HG03135 (cell line): ENCODE measurements at regions not wholly inside any gene's neighbourhood (a gene's known extent, or its start where the extent isn't known, plus 50 kb on each side); places are given as distances from the start of the nearest gene placed in this dataset.
A peak's percentile ranks its signal among the peaks of the same experiment; 100 is the strongest.

ENCODE experiments used
- ATAC-seq: cut with Tn5 transposase; IDR thresholded peaks from one replicate; pipeline ENCODE4 v1.9.1; 2021; ENCODE audit warnings: mild to moderate bottlenecking, moderate library complexity; ENCODE audit not compliant: unreplicated experiment

DNA sequence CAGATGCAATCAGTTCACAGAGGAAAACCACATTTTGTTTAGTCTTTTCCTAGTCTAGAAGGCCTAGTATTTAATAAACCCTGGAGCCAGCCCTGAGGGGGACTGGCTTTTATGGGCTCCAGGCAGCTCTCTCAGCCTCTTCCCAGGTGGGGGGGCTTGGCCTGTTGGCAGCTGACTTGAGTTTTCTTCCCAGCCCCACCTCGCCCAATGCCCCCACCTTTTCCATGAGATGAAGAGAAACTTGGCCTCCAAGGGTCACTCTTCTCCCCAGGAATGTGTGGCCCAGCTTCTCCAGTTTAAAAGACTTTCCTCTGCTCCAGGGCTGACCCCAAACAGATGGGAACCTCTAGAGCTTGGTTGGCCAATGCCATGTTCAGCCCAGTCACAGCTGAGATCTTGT is 196.1 kb downstream of the BMP7 start:
- no peak for ATAC-seq

DNA sequence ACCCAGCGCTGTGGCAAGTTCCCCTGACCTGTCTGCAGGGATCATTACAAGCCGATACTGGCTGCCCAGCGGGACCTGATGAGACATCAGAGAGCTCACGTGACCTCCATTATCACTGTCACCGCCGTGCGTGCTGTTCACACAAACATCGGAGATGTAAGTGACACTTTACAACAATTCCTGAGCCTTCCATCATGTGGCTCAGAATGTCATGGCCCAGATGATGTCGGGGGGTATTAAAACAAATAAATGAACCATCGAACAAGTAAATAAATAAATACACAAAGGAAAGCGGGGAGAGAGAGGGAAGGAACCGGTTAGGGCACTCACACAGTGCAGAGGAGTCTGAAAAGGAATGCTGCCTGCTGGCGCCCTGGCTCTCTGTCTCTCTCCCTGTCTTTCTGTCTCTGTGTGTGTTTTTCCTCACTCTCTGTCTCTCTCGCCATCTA is 195.1 kb downstream of the BMP7 start:
- ATAC-seq, result no peak

DNA sequence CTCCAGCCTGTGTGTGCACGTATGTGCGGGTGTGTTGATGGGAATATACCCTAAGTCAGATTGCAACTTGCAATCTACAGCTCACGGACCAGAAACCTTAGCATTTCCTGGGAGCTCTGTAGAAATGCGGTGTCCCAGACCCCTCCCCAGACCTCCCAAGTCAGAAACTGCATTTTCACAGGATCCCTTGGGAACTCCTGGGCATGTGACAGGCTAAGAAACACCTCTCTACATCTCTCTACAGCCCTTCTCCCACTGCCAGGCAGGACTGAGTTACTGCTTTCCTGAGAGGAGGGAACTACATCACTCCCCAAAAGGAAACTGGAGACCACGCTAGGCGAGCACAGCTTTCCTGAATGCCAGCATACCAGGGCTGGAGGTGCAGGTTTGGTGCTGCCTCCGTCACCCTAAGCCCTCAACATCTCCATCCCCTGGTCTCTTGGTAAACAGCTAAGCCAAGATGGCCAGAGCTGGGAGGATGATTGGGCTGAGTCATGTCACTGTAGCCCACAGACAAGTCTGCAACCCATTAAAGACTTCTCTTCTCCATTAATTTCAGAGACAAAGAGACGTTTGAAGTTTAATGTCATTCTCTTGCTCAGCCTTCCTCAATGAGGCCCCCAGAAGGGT is 194.4 kb downstream of the BMP7 start:
- no peak for ATAC-seq

DNA sequence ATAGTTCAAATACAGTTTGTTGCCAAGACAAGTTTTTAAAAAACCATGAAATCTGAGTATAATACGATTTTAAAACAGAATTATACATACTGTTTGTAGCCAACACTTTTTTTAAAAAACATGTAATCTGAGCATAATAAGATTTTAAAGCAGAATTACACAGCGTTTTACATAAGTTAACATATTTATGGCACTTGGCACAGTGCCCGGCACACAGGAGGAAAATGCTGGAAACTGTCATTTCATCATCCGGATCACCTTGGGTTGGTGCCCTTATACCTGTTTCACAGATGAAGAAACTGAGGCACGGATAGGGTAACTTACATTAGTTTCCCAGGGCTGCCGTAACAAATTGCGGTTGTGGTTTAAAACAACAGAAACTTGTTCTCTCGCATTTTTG is 193.0 kb downstream of the BMP7 start:
- no peak for ATAC-seq

DNA sequence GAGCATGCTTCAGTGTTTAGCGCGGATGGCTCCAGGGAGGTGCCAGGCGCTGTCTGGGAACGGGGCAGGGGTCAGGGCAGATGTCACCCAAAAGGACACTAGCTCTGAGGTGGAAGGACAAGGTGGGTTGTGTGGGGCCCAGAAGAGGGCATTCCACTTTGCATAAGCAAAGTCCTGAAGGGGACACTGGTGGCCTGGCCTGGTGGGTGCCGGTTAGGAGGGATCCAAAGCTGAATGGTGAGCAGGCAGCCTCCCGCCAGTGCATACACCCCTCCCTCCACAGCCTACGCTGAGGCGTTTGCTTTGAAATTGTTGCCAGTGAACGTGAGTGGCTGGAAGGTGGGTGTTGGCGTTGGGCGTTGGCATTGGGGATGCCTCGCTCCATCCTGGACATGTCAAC is 192.1 kb downstream of the BMP7 start:
- no peak for ATAC-seq

DNA sequence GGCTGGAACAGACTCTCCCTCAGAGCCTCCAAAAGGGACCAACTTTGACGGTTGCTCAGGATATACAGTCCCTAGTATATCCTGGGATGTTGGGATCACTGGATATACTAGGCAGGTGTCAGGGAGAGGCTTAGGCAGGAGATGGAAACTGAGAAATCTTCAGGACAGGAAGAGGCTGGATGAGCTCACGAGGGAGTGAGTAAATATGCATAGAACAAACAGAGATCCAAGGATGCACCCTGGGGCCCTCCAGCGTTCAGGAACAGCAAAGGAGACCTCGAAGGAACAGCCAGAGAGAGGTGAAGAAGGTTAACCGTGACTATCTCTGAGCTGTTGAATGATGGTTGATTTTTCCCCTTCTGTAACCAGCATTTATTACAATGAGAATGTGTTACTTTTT is 191.3 kb downstream of the BMP7 start:
- ATAC-seq, result no peak

DNA sequence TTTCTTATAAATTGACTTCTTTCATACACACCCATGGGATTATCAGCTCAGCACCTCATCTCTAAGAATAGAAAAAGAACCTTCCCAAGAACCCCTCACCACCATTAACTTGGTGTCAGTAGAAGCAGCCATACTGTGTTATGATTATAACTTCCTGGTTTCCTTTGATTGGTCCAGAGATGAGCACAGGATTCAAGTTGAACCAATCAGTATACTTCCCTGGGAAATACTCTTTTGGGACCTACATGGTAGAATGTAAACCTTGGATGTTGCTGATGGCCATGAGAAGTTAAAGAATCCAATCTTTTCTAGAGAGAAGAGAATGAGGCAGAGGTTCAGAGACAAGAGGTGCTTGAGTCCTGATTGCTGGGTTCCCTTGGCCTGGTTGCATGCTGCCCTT is 190.8 kb downstream of the BMP7 start:
- no peak for ATAC-seq

DNA sequence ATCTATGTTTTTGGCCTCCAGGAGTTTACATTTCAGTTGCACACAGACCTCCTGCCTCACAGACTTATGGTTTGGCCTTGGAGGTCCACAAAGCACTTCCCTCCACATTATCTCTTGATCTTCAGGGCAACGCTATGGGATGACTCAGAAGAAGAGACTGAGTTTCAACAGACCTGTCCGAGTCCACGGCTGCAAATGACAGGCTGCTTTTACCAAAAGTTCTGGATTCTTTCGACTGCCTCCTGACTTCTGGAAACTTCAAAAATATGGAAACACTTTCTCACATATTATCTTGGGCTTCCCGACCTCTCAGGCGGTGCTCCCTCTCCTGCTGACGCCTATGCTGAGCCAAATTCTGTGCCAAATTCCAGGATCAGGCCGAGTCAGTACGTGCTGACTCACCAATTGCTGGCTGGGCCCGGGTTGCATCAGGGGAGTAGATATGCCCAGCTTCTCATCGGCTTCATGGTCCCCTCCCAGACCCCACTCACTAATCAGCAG is 190.2 kb downstream of the BMP7 start:
- ATAC-seq, result no peak

DNA sequence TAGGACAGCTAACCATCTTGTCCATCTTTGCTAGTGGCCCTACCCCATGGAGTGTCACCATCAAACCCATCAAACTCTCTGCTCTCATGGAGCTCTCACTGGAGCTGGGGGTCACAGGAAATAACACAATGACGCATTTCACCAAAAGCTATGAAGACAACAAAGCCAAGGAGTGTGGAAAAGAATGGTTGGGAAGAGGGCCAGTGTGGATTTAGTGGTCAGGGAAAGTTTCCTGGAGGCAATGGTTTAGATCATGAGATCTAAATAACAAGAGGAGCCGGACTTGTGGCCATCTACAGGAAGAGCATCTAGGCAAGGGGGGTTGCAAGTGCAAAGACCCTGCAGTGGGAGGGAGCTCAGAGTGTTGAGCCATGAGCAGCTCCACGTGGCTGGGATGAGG is 189.5 kb downstream of the BMP7 start:
- ATAC-seq, result no peak

DNA sequence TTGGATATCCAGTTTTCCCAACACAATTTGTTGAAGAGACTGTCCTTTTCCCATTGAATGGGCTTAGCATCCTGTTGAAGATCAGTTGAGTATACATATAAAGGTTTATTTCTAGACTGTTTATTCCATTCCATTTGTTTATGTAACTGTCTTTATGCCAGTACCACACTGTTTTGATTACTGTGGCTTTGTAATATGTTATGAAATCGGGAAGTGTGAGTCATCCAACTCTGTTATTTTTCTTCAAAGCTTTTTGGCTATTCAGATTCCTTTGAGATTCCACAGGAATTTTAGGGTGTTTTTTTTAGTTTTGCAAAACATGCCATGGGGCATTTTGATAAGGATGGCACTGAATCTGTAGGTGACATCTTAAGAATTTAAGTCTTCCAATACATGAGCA is 188.3 kb downstream of the BMP7 start:
- ATAC-seq, result no peak

DNA sequence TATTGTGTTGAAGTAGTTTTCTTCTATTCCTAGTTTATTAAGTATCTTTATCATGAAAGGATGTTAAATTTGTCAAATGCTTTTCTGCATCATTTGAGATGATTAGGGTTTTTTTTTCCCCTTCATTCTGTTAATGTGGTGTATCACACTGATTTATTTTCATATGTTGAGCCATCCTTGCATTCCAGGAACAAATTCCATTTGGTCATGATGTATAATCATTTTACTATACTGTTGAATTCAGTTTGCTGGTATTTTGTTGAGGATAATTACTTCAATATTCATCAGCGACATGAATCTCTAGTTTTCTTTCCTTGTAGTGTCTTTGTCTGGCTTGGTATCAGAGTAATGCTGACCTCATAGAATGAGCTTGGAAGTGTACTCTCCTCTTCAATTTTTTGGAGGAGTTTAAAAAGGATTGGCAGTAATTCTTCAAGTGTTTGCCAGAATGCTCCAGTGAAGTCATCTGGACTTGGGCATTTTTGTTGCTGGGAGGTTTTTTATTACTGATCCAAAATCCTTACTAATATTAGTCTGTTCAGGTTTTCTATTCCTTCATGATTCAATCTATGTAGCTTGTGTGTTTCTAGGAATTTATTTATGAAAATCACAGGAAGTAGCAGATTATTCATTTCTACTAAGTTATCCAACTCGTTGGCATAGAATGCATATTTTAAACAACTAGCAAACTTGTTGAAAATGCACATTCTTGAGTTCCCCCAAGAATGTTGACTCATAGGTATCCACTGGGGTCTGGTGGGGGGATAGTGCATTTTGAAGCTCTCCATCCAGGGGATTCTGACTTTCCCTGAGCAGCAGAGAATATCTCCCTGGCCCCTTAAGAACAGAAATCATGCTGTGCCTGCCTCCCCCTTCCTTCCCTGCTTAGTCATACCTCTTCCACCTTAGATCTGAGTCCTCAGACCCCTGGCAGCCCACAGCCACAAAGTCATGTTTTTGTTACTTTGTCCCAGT is 187.1 kb downstream of the BMP7 start:
- ATAC-seq, result no peak

DNA sequence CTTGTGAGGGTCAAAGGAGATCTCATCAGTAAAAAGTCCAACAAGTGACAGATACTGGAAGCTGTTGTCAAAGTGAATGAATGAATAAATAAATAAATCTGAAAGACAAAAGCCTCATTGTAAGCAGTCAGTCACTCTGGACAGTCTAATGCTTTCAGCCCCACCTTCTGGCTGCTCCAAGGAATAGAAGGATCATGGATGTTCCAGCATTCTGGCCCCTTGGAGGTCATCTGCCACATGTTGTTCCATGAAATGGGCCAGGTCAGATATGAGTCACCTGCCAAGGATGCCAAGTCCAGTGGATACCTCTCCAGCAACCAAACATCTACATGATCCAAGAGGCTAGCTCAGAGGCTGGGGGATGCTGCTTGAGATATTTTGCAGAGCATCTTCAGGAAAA is 185.6 kb downstream of the BMP7 start:
- no peak for ATAC-seq

DNA sequence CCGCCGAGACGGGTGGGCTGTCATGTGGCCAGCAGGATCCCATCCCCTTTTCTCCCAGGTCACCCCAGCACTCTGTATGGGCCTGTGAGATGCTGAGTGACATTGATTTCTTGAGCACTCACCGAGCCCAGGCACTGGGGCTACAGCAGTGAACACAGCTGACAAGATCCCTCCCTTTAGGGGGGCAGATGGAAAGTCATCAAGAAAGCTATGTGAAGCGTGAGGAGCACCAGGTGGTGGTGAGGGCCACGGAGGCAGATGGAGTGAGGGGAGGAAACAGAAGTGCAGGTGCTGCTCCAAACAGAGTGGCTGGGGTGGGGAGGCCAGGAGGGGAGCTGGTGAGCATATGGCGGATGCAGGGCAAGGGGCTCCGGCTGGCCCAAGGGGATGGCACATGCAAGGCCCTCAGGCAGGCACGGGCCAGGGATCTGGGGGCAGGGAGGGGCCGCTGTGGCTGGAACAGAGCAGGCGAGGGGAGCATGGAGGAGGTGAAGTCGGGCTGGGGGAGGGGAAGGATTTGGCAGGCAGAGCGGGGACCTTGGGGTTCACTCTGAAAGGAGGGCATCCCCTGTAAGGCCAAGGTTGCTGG is 184.0 kb downstream of the BMP7 start:
- ATAC-seq, result no peak

DNA sequence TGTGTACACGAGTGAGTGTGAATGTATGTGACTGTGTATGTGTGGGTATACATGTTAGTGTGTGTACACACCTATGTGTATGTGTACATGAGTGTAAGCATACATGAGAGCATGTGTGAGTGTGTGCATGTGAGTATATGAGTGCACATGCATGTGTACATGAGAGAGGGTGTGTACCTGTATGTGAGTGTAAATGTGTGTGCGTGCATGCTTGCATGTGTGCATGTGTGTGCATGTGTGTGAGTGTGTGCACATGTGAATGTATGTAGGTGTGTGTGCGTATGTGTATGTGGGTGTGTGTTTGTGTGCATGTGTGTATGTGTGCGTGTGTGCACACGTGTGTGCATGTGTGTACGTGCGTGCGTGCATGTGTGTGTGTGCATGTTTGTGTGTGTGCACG is 183.4 kb downstream of the BMP7 start:
- ATAC-seq, result no peak

DNA sequence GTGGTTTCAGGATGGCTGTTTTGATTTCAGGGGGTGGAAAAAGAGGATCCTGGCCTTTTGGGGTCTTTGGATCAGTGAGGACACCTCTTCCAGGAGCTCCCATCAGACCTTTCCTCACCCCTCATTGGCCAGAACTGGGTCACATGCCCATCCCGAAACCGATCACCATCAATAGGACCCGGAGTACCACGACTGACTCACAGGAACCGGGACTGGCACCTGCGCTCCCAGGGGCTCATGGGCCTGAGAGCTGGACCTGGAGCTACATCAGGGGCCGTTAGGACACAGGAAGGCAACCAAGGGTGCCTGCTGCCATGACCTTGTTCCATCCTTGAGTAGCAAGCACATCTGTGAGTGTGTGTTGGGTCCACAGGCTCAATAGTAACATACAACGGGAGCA is 180.4 kb downstream of the BMP7 start:
- ATAC-seq, result no peak

DNA sequence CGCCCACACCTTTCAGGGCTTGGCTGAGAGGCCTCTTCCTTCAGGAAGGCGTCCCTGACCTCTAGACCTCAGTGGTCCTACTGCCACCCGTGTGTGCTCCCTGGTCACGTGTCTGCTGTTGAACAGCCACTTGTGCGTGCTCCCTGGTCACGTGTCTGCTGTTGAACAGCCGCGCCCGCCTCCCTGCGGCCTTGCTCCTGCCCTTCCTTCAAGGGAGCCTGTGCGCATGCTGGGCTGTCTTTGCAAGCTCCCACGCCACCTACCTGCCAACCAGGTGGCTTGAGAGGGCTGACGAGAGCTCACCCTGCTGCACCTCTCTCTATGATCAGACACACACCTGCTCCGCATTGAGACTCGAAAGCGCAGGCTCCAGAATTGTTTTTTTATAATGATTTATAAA is 179.3 kb downstream of the BMP7 start:
- no peak for ATAC-seq

DNA sequence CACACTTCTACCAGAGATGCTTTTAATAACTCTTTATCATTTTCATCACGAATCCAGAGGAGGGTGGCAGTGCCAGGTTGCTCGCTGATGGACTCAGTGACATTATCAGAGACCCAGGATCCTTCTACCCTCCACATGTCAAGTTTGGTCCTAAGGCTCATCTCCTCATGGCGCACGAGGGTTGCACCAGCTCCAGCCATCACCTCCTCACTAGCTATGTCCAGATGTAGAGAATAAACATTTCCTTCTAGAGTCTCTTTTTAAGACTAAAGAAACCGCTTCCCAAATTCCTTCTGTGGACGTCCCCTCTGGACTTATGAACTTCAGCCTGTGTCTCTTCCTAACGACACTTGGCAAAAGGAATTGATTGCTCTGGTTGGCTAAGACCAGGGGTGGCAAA is 178.7 kb downstream of the BMP7 start:
- no peak for ATAC-seq

DNA sequence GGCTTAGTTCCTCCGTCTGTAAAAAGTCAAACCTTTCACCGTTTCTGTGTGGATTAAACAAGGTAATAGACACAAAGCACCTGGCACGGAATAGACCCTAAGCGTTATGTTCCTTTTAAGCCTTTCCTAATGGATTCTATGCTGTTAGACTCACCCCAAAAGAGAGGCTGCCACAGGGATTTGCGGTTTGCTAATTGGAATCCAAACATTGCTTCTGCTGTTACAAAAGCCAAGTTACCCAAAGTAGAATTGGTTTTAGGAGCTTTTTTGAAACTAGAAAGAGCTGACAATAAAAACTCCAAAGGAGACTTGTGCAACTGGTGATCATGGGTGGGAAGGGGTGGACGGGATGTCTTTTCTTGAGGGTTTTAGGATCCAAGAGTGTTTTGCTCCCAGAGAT is 178.0 kb downstream of the BMP7 start:
- no peak for ATAC-seq

DNA sequence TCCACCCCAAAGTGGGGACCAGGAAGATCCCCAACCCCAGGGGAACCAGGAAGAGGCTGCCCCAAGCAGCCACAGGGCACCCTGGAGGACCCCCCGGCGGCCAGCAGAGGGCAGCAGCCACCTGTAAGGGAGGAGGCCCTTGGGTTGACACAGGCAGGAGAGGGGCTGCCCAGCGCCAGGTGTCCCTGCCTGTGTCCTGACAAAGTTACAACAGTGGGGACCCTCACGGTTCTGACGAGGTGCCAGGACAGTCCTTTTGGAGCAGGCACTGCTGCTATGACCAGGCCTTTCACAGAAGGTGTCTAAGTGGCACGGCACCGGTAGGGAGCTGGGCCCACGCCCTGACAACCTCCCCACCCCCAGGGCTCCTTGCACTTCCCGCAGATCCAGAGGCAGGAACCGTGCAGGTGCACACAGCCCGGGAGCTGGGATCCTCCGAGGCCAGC is 176.7 kb downstream of the BMP7 start:
- peak; percentile 66 for ATAC-seq

DNA sequence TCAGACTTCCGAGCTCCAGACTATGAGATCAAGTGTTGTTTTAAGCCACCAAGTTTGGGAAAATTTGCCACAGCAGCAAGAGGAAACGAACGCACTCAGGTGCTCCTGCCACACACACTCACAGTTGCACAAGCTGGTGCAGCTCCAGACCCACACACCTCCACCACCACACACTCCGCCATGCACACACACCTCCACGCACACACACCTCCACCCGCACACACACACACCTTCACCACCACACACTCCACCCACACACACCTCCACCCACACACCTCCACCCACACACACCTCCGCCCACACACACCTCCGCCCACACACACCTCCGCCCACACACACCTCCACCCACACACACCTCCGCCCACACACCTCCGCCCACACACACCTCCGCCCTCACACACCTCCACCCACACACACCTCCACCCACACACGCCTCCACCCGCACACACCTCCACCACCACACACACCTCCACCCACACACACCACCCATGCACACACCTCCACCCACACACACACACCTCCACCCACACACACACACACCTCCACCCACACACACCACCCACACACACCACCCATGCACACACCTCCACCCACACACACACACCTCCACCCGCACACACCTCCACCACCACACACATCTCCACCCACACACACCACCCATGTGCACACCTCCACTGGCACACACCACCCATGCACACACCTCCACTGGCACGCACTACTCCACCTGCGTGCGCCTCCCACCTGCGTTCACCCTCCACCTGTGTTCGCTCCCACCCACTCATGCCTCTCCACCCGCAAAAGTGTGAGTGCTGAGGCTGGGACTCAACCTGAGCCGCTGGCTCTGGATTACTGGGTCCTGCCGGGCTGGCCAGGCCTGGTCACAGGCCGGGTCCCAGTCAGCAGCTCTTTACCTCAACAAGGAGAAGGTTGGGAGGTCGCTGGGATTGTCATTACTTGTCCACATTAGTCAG is 175.6 kb downstream of the BMP7 start:
- ATAC-seq, result no peak

DNA sequence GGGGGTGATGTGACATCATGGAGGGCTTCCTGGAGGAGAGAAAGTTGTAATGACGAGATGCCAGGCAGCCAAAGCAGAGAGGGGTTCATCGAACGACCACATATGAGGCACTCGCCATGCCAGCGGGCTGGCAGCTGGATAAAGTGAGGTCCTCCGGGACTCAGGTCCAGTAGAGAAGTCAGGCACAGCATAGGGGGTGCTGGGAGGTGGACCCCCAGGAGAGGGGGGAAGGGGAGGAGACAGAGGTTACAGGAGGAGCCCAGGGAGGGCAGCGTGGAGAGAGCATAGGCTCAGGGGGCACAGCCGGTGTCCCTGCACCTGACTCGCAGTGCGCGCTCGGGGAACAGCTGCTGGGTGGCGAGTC is 174.7 kb downstream of the BMP7 start:
- no peak for ATAC-seq
